ENCODE measurements at regions not wholly inside any gene's neighbourhood (a gene's known extent, or its start where the extent isn't known, plus 50 kb on each side); places are given as distances from the start of the nearest gene placed in this dataset.
A peak's percentile ranks its signal among the peaks of the same experiment; 100 is the strongest.

DNA sequence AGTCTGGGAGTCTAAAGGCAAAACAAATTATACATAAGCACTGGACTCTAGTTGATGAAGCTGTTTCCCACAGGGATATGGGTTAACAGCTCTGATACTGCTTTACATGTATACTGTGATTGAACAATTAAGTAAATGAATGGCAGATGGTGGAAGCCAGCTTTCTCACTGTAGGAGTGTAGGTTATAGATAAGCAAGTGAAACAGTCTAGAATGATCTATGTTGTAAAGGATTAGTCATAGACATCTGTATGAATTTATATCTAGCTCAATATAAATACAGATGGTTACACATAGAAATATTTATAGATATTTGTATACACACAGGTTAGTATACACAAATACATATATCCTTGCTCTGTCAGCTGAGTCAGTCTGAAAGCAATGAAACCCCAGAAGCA lies 276.1 kb downstream of the PPARGC1A start:
- H2AFZ ChIP-seq (replicated peaks; ENCODE audit: low read length, poor library complexity) = no peak overlapping the region
- H2AK5ac ChIP-seq (ENCODE audit: low read depth, low read length) = no peak overlapping the region
- no peak overlapping the region for H3K18ac ChIP-seq (ENCODE audit: low read depth, low read length)
- no peak overlapping the region for H2BK20ac ChIP-seq (ENCODE audit: low read depth, low read length)
- no peaks in the 10 kb centered on the region for H3K9me1 ChIP-seq (ENCODE audit: insufficient read depth, low read length)
- no TSS peak for BruUV-seq (replicated peaks)
- H3K4me1 ChIP-seq (ENCODE audit: control insufficient read depth, insufficient read depth, low read length) = no peaks in the 10 kb centered on the region
- H3K56ac ChIP-seq (ENCODE audit: extremely low read depth, insufficient read depth, low read length) = no peak overlapping the region
- H3K4ac ChIP-seq (ENCODE audit: low read depth, low read length) = no peak overlapping the region
- no peak overlapping the region for H4K8ac ChIP-seq (ENCODE audit: low read depth in 2 of 2, low read length in 2 of 2)
- ATAC-seq (ENCODE audit: low read depth) (peak; percentile 42), DNase-seq (peak; percentile 0)
- in situ Hi-C loops (cut with MboI; ENCODE audit: low sequenced_read_pairs) (no loop called here), intact Hi-C loops (cut with micrococcal nuclease) (no loop called here), dilution Hi-C loops (cut with HindIII; ENCODE audit: low sequenced_read_pairs, unreplicated experiment) (no loop called here)
- H3K9me3 ChIP-seq (ENCODE audit: control insufficient read depth, insufficient read depth, low read length) = no peaks in the 10 kb centered on the region
- H3K27ac ChIP-seq (ENCODE audit: insufficient read depth, low read length) = no peak overlapping the region
- no peaks in the 10 kb centered on the region for H4K20me1 ChIP-seq (ENCODE audit: insufficient read depth, low read length)
- TF ChIP-seq POLR2A (IDR thresholded peaks at IDR 0.05; ENCODE audit: low read depth, low read length) = no peak
- no peak for TF ChIP-seq SMC3 (IDR thresholded peaks at IDR 0.05; ENCODE audit: low read depth, low read length)
- no peak for TF ChIP-seq BHLHE40 (IDR thresholded peaks at IDR 0.05; ENCODE audit: low read depth, low read length)
- TF ChIP-seq CHD1 (IDR thresholded peaks at IDR 0.05; ENCODE audit: low read depth, low read length) = no peak
- TF ChIP-seq MXI1 (IDR thresholded peaks at IDR 0.05; ENCODE audit: borderline replicate concordance, low read depth, low read length) = no peak
- TF ChIP-seq CEBPB (IDR thresholded peaks at IDR 0.05; ENCODE audit: low read depth, low read length) = no peak
- TF ChIP-seq RAD21 (IDR thresholded peaks at IDR 0.05; ENCODE audit: low read length) = no peak
- TF ChIP-seq MAZ (IDR thresholded peaks at IDR 0.05; ENCODE audit: borderline replicate concordance, low read depth, low read length) = no peak
- no peak for TF ChIP-seq ELK1 (IDR thresholded peaks at IDR 0.05; ENCODE audit: borderline replicate concordance, low read depth, low read length)
- TF ChIP-seq, protein P1, sequence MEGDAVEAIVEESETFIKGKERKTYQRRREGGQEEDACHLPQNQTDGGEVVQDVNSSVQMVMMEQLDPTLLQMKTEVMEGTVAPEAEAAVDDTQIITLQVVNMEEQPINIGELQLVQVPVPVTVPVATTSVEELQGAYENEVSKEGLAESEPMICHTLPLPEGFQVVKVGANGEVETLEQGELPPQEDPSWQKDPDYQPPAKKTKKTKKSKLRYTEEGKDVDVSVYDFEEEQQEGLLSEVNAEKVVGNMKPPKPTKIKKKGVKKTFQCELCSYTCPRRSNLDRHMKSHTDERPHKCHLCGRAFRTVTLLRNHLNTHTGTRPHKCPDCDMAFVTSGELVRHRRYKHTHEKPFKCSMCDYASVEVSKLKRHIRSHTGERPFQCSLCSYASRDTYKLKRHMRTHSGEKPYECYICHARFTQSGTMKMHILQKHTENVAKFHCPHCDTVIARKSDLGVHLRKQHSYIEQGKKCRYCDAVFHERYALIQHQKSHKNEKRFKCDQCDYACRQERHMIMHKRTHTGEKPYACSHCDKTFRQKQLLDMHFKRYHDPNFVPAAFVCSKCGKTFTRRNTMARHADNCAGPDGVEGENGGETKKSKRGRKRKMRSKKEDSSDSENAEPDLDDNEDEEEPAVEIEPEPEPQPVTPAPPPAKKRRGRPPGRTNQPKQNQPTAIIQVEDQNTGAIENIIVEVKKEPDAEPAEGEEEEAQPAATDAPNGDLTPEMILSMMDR (conservative IDR thresholded peaks at IDR 0.05; ENCODE audit: low read depth, low read length) = no peak
- TF ChIP-seq NFE2L2 (IDR thresholded peaks at IDR 0.05; ENCODE audit: low read depth, low read length) = no peak
- TF ChIP-seq RFX5 (IDR thresholded peaks at IDR 0.05; ENCODE audit: low read depth, low read length) = no peak
- TF ChIP-seq, protein P2, sequence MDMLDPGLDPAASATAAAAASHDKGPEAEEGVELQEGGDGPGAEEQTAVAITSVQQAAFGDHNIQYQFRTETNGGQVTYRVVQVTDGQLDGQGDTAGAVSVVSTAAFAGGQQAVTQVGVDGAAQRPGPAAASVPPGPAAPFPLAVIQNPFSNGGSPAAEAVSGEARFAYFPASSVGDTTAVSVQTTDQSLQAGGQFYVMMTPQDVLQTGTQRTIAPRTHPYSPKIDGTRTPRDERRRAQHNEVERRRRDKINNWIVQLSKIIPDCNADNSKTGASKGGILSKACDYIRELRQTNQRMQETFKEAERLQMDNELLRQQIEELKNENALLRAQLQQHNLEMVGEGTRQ (IDR thresholded peaks at IDR 0.05; ENCODE audit: low read depth, low read length) = no peak
- TF ChIP-seq MAFK (IDR thresholded peaks at IDR 0.05; ENCODE audit: low read depth, low read length) = no peak
- H4K91ac ChIP-seq (ENCODE audit: insufficient read depth, low read depth, low read length) = no peak overlapping the region
- H2AK9ac ChIP-seq (replicated peaks; ENCODE audit: low read depth, low read length, poor library complexity) = no peak overlapping the region
- no peak overlapping the region for H3K14ac ChIP-seq (replicated peaks; ENCODE audit: low read depth, low read length)
- H3K27me3 ChIP-seq (ENCODE audit: control insufficient read depth, insufficient read depth, low read length) = no peaks in the 10 kb centered on the region
- no peak overlapping the region for H3K9ac ChIP-seq (ENCODE audit: low read depth, low read length)
- H4K5ac ChIP-seq (ENCODE audit: low read depth, low read length) = no peak overlapping the region
- H3K36me3 ChIP-seq (ENCODE audit: control insufficient read depth, insufficient read depth, low read length) = no peaks in the 10 kb centered on the region
- ChIA-PET CTCF (no interaction called here), POLR2A (ENCODE audit: unreplicated experiment) (no interaction called here)
- no peak overlapping the region for H2BK15ac ChIP-seq (ENCODE audit: low read depth, low read length)
- no peak overlapping the region for H3K23ac ChIP-seq (ENCODE audit: low read depth, low read length)
- no peaks in the 10 kb centered on the region for H3K79me1 ChIP-seq (ENCODE audit: low read depth in 1 of 2, low read length in 2 of 2)
- H3K4me3 ChIP-seq (ENCODE audit: insufficient read depth, low read depth, low read length) = no peak overlapping the region
- no peak overlapping the region for H2BK5ac ChIP-seq (ENCODE audit: low read depth, low read length, poor library complexity, severe bottlenecking)
- H3K4me2 ChIP-seq (ENCODE audit: low read depth, low read length) = no peak overlapping the region
- H2BK120ac ChIP-seq (ENCODE audit: low read depth, low read length) = no peak overlapping the region
